ENCODE measurements at regions not wholly inside any gene's neighbourhood (a gene's known extent, or its start where the extent isn't known, plus 50 kb on each side); places are given as distances from the start of the nearest gene placed in this dataset.

DNA sequence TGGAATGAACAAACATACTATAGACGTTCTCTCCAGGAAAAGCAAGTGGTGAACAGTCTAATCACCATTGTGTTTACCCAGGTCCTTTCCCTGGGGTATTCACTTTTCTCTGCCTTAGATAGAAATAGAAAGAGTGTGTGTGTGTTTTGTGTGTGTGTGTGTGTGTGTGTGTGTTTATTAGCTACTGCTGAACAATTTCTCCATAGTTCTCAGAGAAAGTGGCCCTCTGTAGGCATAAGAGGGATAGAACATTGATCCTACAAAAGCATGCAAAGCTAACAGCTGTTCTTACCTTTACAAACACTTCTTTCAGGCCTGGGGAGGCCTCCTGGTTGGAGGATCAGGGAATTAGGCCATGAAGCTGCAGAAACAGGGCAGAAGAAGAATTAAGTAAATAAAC, 665.7 kb upstream of the TBX3 start:
- TF ChIP-seq, protein P1, sequence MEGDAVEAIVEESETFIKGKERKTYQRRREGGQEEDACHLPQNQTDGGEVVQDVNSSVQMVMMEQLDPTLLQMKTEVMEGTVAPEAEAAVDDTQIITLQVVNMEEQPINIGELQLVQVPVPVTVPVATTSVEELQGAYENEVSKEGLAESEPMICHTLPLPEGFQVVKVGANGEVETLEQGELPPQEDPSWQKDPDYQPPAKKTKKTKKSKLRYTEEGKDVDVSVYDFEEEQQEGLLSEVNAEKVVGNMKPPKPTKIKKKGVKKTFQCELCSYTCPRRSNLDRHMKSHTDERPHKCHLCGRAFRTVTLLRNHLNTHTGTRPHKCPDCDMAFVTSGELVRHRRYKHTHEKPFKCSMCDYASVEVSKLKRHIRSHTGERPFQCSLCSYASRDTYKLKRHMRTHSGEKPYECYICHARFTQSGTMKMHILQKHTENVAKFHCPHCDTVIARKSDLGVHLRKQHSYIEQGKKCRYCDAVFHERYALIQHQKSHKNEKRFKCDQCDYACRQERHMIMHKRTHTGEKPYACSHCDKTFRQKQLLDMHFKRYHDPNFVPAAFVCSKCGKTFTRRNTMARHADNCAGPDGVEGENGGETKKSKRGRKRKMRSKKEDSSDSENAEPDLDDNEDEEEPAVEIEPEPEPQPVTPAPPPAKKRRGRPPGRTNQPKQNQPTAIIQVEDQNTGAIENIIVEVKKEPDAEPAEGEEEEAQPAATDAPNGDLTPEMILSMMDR (IDR thresholded peaks at IDR 0.05 in 4 of 5, conservative IDR thresholded peaks at IDR 0.05 in 1 of 5) = no peak
- no peak for TF ChIP-seq POLR2A (IDR thresholded peaks at IDR 0.05)

All from gastrocnemius medialis (tissue), 4 donors.